ENCODE measurements at regions not wholly inside any gene's neighbourhood (a gene's known extent, or its start where the extent isn't known, plus 50 kb on each side); places are given as distances from the start of the nearest gene placed in this dataset.

- Histone ChIP-seq H3K4me3 (no peak overlapping the region), H3K27me3 (no peaks in the 10 kb centered on the region), H3K27ac (no peak overlapping the region), H3K9me3 (replicated peaks in 1 of 3) (no peaks in the 10 kb centered on the region), H3K4me1 (replicated peaks in 1 of 2) (no peaks in the 10 kb centered on the region), H3K36me3 (replicated peaks in 1 of 2) (no peaks in the 10 kb centered on the region)
- 57 to 71% (median 59%) methylated on average over 5 of the region's 5 CpGs for WGBS, 4 donors
- DNase-seq, result no peak
- intact Hi-C loops (cut with DNase I), result no loop called here
- TF ChIP-seq POLR2A (IDR thresholded peaks at IDR 0.05), result no peak
- no peak for TF ChIP-seq CTCF (IDR thresholded peaks at IDR 0.05)
These were observed 772.5 kb upstream of the SLITRK1 start for GRCh38 chr13:84654654-84655275.

GRCh38 chr13:84653915-84654534, 771.8 kb upstream of the SLITRK1 start:
- no peak overlapping the region for H3K27ac ChIP-seq
- no peaks in the 10 kb centered on the region for H3K9me3 ChIP-seq (replicated peaks in 1 of 3)
- 66 to 85% (median 77%) methylated on average over 3 of the region's 3 CpGs for WGBS, 4 donors
- H3K4me1 ChIP-seq (replicated peaks in 1 of 2), result no peaks in the 10 kb centered on the region
- no peak for DNase-seq
- no peaks in the 10 kb centered on the region for H3K27me3 ChIP-seq
- H3K4me3 ChIP-seq, result no peak overlapping the region
- H3K36me3 ChIP-seq (replicated peaks in 1 of 2), result no peaks in the 10 kb centered on the region
- no peak for TF ChIP-seq CTCF (IDR thresholded peaks at IDR 0.05)
- TF ChIP-seq POLR2A (IDR thresholded peaks at IDR 0.05), result no peak
- intact Hi-C loops (cut with DNase I), result no loop called here

- no peaks in the 10 kb centered on the region for H3K4me1 ChIP-seq (replicated peaks in 1 of 2)
- TF ChIP-seq CTCF (IDR thresholded peaks at IDR 0.05) (no peak), POLR2A (IDR thresholded peaks at IDR 0.05) (no peak)
- WGBS, 4 donors, result 75 to 96% (median 86%) methylated on average over 3 of the region's 3 CpGs
- no peak overlapping the region for H3K27ac ChIP-seq
- intact Hi-C loops (cut with DNase I), result no loop called here
- H3K9me3 ChIP-seq (replicated peaks in 1 of 3), result no peaks in the 10 kb centered on the region
- H3K4me3 ChIP-seq, result no peak overlapping the region
- DNase-seq, result no peak
- H3K27me3 ChIP-seq, result no peaks in the 10 kb centered on the region
- H3K36me3 ChIP-seq (replicated peaks in 1 of 2), result no peaks in the 10 kb centered on the region
These were observed 769.4 kb upstream of the SLITRK1 start for GRCh38 chr13:84651705-84652104.

- no peak for DNase-seq
- TF ChIP-seq POLR2A (IDR thresholded peaks at IDR 0.05), result no peak
- TF ChIP-seq CTCF (IDR thresholded peaks at IDR 0.05), result no peak
- intact Hi-C loops (cut with DNase I), result no loop called here
- Histone ChIP-seq H3K27me3 (no peaks in the 10 kb centered on the region), H3K4me1 (replicated peaks in 1 of 2) (no peaks in the 10 kb centered on the region), H3K4me3 (no peak overlapping the region), H3K36me3 (replicated peaks in 1 of 2) (no peaks in the 10 kb centered on the region), H3K27ac (no peak overlapping the region), H3K9me3 (replicated peaks in 1 of 3) (no peaks in the 10 kb centered on the region)
- 70 to 87% (median 74%) methylated on average over 5 of the region's 5 CpGs for WGBS, 4 donors
These were observed 769.0 kb upstream of the SLITRK1 start for GRCh38 chr13:84651288-84651687.

Data from adrenal gland (tissue), 9 donors.